H1 (cell line): ENCODE measurements at regions not wholly inside any gene's neighbourhood (a gene's known extent, or its start where the extent isn't known, plus 50 kb on each side); places are given as distances from the start of the nearest gene placed in this dataset.

Source experiments
- BRCA1 ChIP-seq: IDR thresholded peaks from 2 replicates; pipeline ENCODE4 v1.6.1; 2012; ENCODE audit warnings: low read depth, low read length, improper control_type of control experiment
- CBX5 ChIP-seq: fragments of 300-800, 300-1000 bp; sonication (generic); IDR thresholded peaks from 2 replicates; pipeline ENCODE4 v1.7.1; 2016; ENCODE audit warnings: antibody characterized with exemption, low read length, low read depth
- CTCF ChIP-seq, 3 experiments: IDR thresholded peaks; 1 replicate in 2 of 3; 2 replicates in 1 of 3; pipeline versions ENCODE4 v1.5.1 to v1.6.1; 2011; ENCODE audit warnings: low read length in 3 of 3, mild to moderate bottlenecking in 3 of 3, inconsistent platforms in 2 of 3, low read depth in 1 of 3, moderate library complexity in 1 of 3; ENCODE audit not compliant: insufficient read depth in 1 of 3; ENCODE audit errors: control extremely low read depth in 1 of 3
- EZH2 ChIP-seq: fragments of 200-600 bp; sonication (generic); IDR thresholded peaks from 2 replicates; pipeline ENCODE4 v1.7.1; 2012; ENCODE audit warnings: low read depth, mild to moderate bottlenecking, moderate library complexity, low read length, inconsistent platforms; ENCODE audit not compliant: severe bottlenecking

DNA sequence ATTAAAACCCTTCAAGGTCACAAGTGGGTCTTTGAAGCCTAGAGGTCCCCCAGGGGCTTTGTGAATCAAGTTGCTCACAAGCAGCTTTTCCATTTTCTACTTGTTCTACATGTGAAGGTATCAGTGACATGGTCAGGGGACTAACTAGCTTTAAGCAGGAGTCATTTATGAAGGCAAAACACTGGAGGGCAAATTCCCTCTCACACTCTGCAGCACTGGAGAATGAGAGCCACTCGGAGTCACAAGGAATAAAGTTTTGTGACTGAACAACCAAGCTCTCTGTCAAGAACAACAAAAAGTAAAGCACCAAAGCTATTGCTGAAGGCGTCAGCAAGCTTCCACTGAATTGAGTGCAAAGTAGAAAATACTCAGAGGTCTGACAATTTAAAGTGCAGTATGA, 609.0 kb downstream of the EDEM1 start (continued):
- TF ChIP-seq CTCF (IDR thresholded peaks at IDR 0.05; ENCODE audit: control extremely low read depth in 1 of 3, insufficient read depth in 1 of 3, low read depth in 1 of 3, low read length in 3 of 3): no peak
- no peak for TF ChIP-seq BRCA1
- TF ChIP-seq CBX5: no peak
- TF ChIP-seq EZH2: no peak
